Pancreas (tissue), 10 donors: ENCODE measurements at regions not wholly inside any gene's neighbourhood (a gene's known extent, or its start where the extent isn't known, plus 50 kb on each side); places are given as distances from the start of the nearest gene placed in this dataset.

Experiments used
- ATAC-seq, 4 donors: fragments of 200-7000 bp; cut with Tn5 transposase; one replicate each; pipeline versions ENCODE4 v1.8.0 to v1.9.1; 2020; ENCODE audit warnings: mild to moderate bottlenecking in 4 of 4, moderate library complexity in 4 of 4
- DNase-seq, 6 donors: peaks; one replicate each; pipeline ENCODE4 v3.0.0-alpha.2; 2020
- FAIRE-seq: peaks from 2 replicates; lab custom pipeline; 2012; peaks lifted over from hg19 to GRCh38; lab: Jason Lieb, UNC
- H3K27ac ChIP-seq, 4 donors: fragments of 200-600 bp; sonication (generic); 1 replicate in 3 of 4; 2 replicates in 1 of 4; pipeline versions ENCODE4 v1.5.0 to v1.8.0; 2020
- H3K27me3 ChIP-seq, 4 donors: fragments of 200-600 bp; one replicate each; pipeline ENCODE4 v1.8.0; 2021
- H3K36me3 ChIP-seq, 3 donors: fragments of 200-600 bp; sonication (generic) in 1 of 3; one replicate each; pipeline versions ENCODE4 v1.5.0 to v1.8.0; 2020 to 2021
- H3K4me1 ChIP-seq, 3 donors: fragments of 200-600 bp; one replicate each; pipeline ENCODE4 v1.8.0; 2021
- H3K4me3 ChIP-seq, 4 donors: fragments of 200-600 bp; sonication (generic) in 2 of 4; one replicate each; pipeline versions ENCODE4 v1.5.0 to v1.8.0; 2020 to 2021
- H3K9me3 ChIP-seq, 4 donors: fragments of 200-600 bp; one replicate each; pipeline ENCODE4 v1.8.0; 2021
- CTCF ChIP-seq, 4 donors: fragments of 200-600 bp; sonication (generic) in 3 of 4; IDR thresholded peaks; one replicate each; pipeline versions ENCODE4 v1.5.0 to v1.8.0; 2021; ENCODE audit warnings: antibody characterized with exemption in 4 of 4
- WGBS, 2 donors: extraction: QIAGEN DNeasy Blood & Tissue Kit; methylation state at CpG; one replicate each; pipeline ENCODE4 v1.1.7; 2013; 5-methylcytosine and 5-hydroxymethylcytosine counted together
- intact Hi-C, 3 donors: fragments of 100-400 bp; cut with DNase I; formaldehyde crosslinking; loops; one replicate each; pipeline versions ENCODE4 v1.11.1 to v1.14.2; 2022
- donor health status: healthy with polysubstance abuse.
- donor health status: DM: no; HTN: no; CAD: no; lungs with moderate emphysema.
- donor health status: DM: no; HTN: no; CAD: no.
- donor health status: control.
- donor health status: control.
- donor health status: Bipolar disorder and iron deficiency.
- donor health status: DM: yes; HTN: yes; CAD: no.
- donor health status: DM: no; HTN: no; CAD: no.
- donor health status: DM: no; HTN: no; CAD: no.
- donor health status: DM: yes; HTN: yes; CAD: no.

- H3K27ac ChIP-seq: no peak overlapping the region
- no peaks in the 10 kb centered on the region for H3K36me3 ChIP-seq
- 52 to 67% methylated on average over 4 of the region's 4 CpGs for WGBS, 2 donors
- H3K27me3 ChIP-seq: no peaks in the 10 kb centered on the region
- no peak overlapping the region for H3K4me3 ChIP-seq
- FAIRE-seq: no peak
- ATAC-seq: no peak
- intact Hi-C loops: no loop called here
- TF ChIP-seq CTCF (IDR thresholded peaks at IDR 0.05): no peak
- DNase-seq: no peak
- H3K9me3 ChIP-seq: no peaks in the 10 kb centered on the region
- H3K4me1 ChIP-seq: no peaks in the 10 kb centered on the region
Observed at GRCh38 chr2:20915271-20915670, 92.4 kb upstream of the LDAH start.

GRCh38 chr2:20914771-20915170, 91.9 kb upstream of the LDAH start:
- DNase-seq (no peak), FAIRE-seq (no peak), ATAC-seq (no peak)
- no peaks in the 10 kb centered on the region for H3K27me3 ChIP-seq
- TF ChIP-seq CTCF (IDR thresholded peaks at IDR 0.05): no peak
- H3K4me3 ChIP-seq: no peak overlapping the region
- no peaks in the 10 kb centered on the region for H3K36me3 ChIP-seq
- 71 to 84% methylated on average over 5 of the region's 5 CpGs for WGBS, 2 donors
- no peak overlapping the region for H3K27ac ChIP-seq
- H3K9me3 ChIP-seq: no peaks in the 10 kb centered on the region
- no peaks in the 10 kb centered on the region for H3K4me1 ChIP-seq
- intact Hi-C loops: no loop called here

- no peak for TF ChIP-seq CTCF (IDR thresholded peaks at IDR 0.05)
- no peak overlapping the region for H3K4me3 ChIP-seq
- H3K9me3 ChIP-seq: no peaks in the 10 kb centered on the region
- H3K27me3 ChIP-seq: no peaks in the 10 kb centered on the region
- ATAC-seq: no peak
- no peaks in the 10 kb centered on the region for H3K4me1 ChIP-seq
- intact Hi-C loops: no loop called here
- FAIRE-seq: no peak
- no peak for DNase-seq
- WGBS, 2 donors: 74 to 76% methylated on average over 4 of the region's 4 CpGs
- no peaks in the 10 kb centered on the region for H3K36me3 ChIP-seq
- H3K27ac ChIP-seq: no peak overlapping the region
Observed at GRCh38 chr2:20914087-20914486, 91.2 kb upstream of the LDAH start.

GRCh38 chr2:20913491-20913890, 90.6 kb upstream of the LDAH start:
- no peaks in the 10 kb centered on the region for H3K27me3 ChIP-seq
- FAIRE-seq (no peak), ATAC-seq (no peak), DNase-seq (no peak)
- TF ChIP-seq CTCF (IDR thresholded peaks at IDR 0.05): no peak
- intact Hi-C loops: no loop called here
- no peaks in the 10 kb centered on the region for H3K36me3 ChIP-seq
- H3K9me3 ChIP-seq: no peaks in the 10 kb centered on the region
- H3K27ac ChIP-seq: no peak overlapping the region
- WGBS, 2 donors: 55 to 74% methylated on average over 3 of the region's 3 CpGs
- H3K4me3 ChIP-seq: no peak overlapping the region
- H3K4me1 ChIP-seq: no peaks in the 10 kb centered on the region

DNA sequence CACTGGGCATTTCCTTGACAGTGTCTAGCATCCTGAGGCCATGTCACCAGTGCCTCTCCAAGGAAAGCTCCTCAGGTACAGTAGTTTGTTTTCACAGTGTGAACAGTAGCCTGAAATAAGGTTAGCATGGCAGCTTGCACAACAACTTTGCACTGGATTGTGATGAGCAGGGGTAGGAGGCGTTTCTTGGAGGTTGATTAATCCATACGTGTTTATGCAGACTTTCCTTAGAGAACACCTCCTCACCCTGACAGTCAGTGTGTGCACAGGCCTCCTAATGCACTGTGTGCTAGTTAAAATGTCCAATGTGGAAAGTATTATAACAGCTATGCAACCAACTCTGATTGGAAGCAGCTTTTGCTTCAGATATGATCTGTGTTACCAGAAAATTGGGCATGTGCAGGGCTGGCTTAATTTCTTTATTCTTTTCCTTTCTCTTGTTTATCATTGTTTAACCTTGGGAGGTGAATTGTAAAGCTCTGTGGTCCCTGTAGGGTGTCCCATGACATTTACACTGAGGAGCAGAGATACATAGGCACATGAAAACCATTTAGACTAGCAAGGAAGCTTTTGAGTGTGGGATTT, 77.2 kb upstream of the LDAH start:
- intact Hi-C loops: no loop called here
- no peak overlapping the region for H3K27ac ChIP-seq
- no peaks in the 10 kb centered on the region for H3K9me3 ChIP-seq
- no peaks in the 10 kb centered on the region for H3K27me3 ChIP-seq
- TF ChIP-seq CTCF (IDR thresholded peaks at IDR 0.05): no peak
- no peaks in the 10 kb centered on the region for H3K36me3 ChIP-seq
- DNase-seq (no peak), FAIRE-seq (no peak), ATAC-seq (no peak)
- no peak overlapping the region for H3K4me3 ChIP-seq
- 53 to 59% methylated on average over 2 of the region's 2 CpGs for WGBS, 2 donors
- H3K4me1 ChIP-seq: no peaks in the 10 kb centered on the region
